Stimulated activated CD4-positive, alpha-beta T cell treated with anti-CD3 and anti-CD28 coated beads, Interleukin-12 subunit alpha, Interleukin-12 subunit beta, amount 100 ng/mL, for 24 hours (primary cell): ENCODE measurements at regions not wholly inside any gene's neighbourhood (a gene's known extent, or its start where the extent isn't known, plus 50 kb on each side); places are given as distances from the start of the nearest gene placed in this dataset.
"Not testable (repeated sequence)": the region's sequence is repeated elsewhere in the genome, so short reads cannot be mapped to it uniquely, and the experiment has no call there.

Experiments
- DNase-seq, 2 experiments: peaks; one replicate each; pipeline ENCODE4 v3.0.0-alpha.2; 2020; ENCODE audit warnings: low read depth in 2 of 2

GRCh38 chr7:35853194-35853593 lies 52.3 kb downstream of the SEPTIN7 start:
- not testable (repeated sequence) for DNase-seq

- no peak for DNase-seq
These were observed 53.5 kb downstream of the SEPTIN7 start for GRCh38 chr7:35854311-35854710.

GRCh38 chr7:35856175-35856574 lies 55.3 kb downstream of the SEPTIN7 start:
- DNase-seq, result no peak

DNA sequence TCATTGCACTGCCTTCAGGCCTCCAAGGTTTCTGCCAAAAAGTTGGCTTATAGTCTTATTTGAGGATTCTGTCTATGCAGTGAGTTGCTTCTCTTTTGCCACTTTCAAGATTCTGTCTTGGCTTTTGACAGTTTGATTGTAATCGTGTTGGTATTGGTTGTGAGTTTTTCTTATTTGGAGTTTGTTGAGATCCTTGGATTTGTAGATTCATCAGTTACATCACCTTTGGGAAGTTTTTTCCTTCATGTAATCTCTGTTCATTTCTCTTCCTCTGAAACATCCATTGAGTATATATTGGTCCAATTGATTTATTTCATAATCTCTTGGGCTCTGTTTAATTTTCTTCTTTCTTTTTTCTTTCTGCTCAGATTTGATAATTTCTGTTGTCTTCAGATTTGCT lies 59.8 kb downstream of the SEPTIN7 start:
- no peak for DNase-seq

DNA sequence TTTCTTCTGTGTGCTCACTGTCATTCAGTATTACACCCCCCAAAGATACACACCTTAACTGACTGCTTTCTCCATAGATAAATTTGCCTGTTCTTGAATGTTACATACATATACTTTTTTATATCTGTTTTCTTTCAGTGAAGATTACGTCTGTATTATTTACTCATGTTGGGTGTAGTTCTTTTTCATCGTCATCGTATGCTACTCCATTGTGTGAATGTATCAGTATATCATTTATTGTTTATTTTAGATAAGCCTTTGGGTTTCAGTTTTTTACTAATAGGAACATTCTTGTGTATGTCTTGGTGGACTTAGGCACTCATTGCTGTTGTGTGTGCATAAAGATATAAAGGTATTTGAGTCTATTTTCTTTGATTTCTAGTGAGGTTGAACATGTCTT lies 64.4 kb downstream of the SEPTIN7 start:
- DNase-seq, result no peak

DNA sequence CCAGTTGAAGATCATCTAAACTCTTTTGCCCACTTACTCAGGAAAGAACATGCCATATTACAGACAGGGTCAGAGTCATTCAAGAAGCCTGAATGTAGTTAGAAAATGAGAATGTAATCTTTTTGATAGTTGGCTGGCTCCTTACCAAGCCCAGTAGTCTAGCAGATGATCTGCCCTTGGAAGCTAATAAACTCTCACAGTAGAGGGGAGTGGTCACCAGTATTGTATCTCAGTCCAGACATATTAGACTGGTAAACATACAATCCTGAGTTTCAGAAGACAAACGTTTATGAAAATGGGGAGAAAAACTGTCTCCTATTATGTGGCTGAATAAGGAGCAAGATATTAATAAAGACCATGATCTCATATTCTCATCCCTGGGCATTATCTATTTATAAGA lies 65.3 kb downstream of the SEPTIN7 start:
- DNase-seq, result no peak

DNA sequence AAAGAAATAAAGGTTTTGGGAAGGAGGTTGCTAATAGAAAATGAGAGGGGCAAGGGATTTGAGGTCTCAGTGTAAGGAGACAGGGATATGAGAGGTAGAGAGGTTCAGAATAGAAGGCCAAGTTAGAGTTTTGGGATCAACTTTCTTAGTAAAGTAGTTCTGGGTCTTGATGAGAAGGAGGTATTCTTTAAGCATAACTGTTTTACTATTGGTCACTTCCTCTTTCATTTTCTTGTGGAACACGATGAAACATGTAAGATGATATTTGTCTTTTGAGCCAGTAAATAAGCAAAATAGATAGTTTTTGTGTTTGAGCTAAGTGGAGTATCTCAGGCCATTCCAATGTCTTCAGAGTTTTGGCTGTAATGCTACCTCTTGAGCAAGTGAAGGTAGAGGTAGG lies 68.3 kb downstream of the SEPTIN7 start:
- DNase-seq, result not testable (repeated sequence)

GRCh38 chr7:35869810-35870209 lies 69.0 kb downstream of the SEPTIN7 start:
- DNase-seq, result no peak

DNA sequence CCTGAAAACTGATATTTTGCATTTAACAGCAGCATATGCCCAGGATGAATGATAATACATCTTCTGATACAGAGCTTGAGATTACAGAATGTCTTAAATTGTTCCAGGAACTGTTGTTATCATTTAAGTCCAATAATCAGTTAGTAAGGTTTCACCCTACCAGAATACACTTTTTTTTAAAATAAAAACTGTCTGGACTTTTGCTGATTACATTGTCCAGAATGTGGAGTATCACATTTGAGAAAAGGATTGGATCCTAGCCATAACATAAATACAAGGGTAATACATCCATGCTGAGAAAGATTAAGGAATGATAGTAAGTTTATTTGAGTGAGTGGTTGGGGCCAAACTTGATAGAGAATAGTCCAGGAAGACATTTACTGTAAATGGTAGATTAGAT lies 71.0 kb downstream of the SEPTIN7 start:
- no peak for DNase-seq

DNA sequence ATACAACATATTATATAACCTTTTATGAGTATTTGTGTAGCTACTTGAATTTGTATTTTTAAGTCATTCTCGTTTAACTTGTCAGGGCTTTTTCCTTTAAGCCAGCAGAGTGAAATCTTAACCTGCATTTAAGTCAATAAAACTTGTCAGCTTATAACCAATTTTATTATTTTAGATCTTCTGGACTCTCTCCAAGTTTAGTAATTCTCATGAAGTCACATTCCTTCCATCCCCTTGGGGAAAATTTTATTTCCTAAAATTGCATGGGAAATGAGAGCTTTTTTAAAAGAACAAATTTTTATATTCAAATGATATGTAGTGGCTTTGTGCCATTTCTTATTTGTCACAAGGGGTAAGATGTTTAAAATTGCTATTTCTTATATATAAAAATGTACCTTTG lies 74.0 kb downstream of the SEPTIN7 start:
- DNase-seq, result no peak

DNA sequence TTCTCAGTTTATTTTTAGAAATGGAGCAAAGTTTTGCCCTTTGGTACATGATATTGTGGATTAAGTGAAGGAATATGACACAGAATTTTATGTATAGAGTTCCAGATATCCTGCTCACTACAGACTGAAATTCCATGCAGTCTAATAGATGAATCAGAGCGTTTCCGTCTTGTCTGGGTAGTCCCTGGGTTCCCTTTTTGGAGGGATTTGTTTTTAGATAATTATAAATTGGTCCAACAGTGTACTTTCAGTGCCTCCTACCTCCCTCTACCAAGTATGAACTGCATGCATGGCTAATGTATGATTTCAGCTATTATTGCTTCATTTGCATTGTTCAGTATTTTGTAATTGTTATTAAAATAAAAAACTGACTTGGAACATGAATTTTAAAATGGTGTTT lies 74.4 kb downstream of the SEPTIN7 start:
- no peak for DNase-seq

- DNase-seq, result no peak
These were observed 77.5 kb downstream of the SEPTIN7 start for GRCh38 chr7:35878351-35878750.

DNA sequence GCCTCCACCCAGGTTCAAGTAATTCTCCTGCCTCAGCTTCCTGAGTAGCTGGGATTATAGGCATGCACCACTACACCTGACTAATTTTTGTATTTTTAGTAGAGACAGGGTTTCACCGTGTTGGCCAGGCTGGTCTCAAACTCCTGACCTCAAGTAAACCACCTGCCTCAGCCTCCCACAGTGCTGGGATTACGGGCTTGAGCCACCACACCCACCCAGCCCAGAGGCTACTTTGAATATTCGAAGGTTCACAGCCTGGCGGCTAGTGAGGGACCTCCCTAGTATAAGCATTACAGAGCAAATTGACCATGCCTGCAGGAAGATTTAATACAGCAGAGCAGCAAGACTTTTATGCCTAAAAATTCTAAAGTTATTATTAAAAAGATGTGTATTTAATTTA lies 86.6 kb downstream of the SEPTIN7 start:
- not testable (repeated sequence) for DNase-seq

- DNase-seq, result no peak
These were observed 88.1 kb downstream of the SEPTIN7 start for GRCh38 chr7:35889001-35889400.

GRCh38 chr7:35889870-35890269 lies 89.0 kb downstream of the SEPTIN7 start:
- DNase-seq, result no peak

DNA sequence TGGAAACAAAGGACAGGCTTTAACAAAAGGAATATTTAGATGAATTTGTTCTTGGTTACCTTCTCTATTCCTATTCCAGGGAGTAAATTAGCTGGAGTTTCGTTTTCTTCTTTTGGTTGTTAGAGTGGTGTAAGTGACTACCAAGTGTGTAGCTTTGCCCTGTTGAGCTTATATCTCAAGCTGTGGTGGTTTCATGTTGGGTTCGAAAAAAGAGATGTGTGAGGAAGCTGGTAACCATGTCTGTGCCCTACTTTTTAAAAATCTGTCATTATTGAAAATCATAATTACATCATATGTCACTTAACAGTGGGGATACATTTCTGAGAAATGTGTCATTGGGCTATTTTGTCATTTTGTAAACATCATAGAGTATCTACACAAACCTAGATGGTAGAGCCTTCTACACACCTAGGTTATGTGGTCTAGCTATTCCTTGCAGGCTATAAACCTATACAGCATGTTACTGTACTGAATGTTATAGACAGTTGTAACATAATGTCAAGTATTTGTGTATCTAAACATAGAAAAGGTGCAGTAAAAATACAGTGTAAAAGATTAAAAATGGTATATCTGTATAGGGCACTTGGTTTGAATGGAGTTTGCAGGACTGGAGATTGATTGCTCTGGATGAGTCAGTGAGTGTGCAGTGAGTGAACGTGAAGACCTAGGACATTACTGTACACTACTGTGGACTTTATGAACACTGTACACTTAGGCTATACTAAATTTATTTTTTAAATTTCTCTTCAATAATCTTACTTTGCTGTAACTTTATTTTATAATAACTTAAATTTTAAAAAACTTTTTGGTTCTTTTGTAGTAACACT lies 90.4 kb downstream of the SEPTIN7 start:
- no peak for DNase-seq

DNA sequence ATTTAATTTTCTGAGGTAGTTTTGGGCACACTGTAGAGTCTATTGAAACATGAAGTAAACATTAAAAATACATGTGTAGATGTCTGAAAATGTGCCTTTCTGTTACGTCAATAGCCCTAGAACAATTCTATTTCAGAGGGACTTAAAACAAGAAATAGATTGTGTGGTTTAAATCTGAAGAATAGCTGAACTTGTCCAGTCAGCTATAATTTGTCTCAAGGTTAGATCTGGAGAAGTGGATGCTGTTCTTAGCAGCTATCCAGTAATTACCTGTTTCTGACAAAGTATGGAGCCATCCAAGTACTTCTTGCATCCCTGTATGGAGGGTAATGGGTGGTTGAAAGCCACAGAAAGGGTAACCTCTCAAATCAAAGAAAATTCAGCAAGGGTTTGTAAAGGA lies 92.8 kb downstream of the SEPTIN7 start:
- no peak for DNase-seq

DNA sequence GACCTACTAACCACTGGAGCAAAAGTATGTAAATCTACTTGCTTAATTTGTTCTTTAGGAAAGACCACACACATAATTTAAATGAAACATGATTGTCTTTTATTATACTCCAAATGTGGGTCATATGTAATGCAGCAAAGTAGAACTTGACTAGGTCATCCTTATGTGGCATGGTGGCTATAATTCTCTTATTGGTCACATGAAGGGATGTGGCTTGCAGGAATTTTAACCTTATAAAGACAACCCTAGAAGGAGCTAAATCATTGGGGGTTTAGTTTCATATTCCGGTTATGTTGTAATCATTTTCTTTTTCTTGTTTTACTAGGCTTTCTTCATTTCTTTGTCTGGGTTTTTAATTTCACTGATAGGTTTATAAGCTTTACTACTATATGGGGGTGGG lies 93.9 kb downstream of the SEPTIN7 start:
- DNase-seq, result no peak

GRCh38 chr7:35900651-35901050 lies 99.8 kb downstream of the SEPTIN7 start:
- no peak for DNase-seq

GRCh38 chr7:35905555-35905954 lies 104.7 kb downstream of the SEPTIN7 start:
- DNase-seq, result no peak

DNA sequence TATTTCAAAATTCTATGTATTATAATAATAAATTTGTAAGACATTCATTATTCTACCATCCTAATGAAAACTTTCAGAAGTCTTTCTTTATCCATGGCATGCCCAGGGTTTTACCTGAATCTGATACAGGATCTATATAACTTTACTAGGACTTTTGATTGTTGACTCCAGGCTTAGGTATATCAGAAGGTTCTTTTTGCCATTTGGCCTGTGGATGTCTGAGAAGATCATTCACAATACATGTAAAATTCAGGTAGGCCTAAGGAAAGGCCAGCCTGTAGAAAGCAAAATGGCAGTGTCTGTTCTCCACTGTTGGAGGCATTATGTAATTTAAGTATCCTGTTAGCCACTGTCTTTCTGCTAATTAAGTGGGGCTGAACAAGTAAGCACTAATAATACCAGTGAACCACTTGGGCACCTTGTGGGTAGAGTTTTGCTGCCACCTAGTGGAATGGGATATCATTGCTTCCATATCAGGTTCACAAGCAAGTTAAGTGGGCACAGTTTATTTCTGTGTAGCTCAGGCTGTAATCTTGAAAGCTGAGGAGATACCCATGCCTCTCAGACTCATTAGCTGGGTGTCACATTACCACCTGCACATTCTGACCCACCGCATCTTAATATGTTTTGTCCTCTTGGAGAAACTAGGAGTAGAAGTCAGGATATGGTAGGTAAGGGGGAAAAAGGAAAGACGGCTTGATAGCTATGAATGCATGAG lies 105.5 kb downstream of the SEPTIN7 start:
- peak; percentile 30 to 35 for DNase-seq

DNA sequence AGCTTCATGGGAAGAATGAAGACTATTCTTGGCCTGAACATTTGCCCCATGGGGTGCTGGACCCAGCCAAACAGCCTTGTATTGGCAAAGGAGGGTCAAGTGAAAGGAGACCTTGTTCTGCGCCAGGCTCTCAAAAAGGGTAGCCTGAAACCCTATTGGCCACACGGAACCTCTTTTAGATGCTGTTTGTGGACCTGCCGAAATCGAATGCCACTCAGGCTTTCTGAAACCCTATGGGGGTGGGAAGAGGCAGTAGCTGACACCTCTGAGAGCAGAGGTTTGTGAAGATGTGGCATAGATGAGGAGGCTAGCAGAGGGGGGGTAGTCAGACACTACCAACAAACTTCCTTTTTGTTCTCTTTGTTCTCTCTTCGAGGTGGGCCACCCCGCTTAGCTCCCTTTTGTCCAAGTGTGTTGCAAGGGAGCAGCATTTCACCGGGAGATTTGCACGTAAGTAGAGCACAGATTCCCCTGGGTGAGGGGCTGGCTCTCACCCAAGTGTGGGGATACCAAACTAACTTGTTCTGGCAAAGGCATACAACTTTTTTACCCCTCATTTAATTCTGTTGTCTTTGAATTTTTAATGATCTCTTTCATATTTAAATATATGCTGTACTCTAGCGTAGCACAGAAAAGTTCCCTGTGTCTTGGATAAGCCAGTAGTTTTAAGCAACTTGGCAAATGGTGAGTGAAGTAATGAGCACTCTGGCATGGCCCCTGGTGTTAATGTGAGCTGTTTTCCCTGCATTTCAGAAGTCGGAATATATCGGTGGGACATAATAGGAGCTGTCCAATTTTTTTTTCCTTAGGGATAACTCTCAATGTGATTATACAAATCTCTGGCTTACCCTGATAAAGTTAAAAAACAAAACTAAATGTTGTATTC lies 107.7 kb downstream of the SEPTIN7 start:
- no peak for DNase-seq
